K562 (cell line): ENCODE measurements at regions not wholly inside any gene's neighbourhood (a gene's known extent, or its start where the extent isn't known, plus 50 kb on each side); places are given as distances from the start of the nearest gene placed in this dataset.

Source experiments
- BCOR ChIP-seq: fragments of 450-650 bp; IDR thresholded peaks from 2 replicates; pipeline ENCODE4 v1.6.1; 2016
- BRCA1 ChIP-seq, 2 experiments: fragments of 450-650 bp in 1 of 2; sonication (generic) in 1 of 2; formaldehyde crosslinking in 1 of 2; IDR thresholded peaks; 2 replicates each; pipeline versions ENCODE4 v1.5.0 to v1.6.1; 2017 to 2020; ENCODE audit warnings: mild to moderate bottlenecking in 1 of 2, missing genetic modification reagents in 1 of 2
- CHCHD3 ChIP-seq: fragments of 250-450 bp; sonication (Bioruptor Pico); IDR thresholded peaks from 2 replicates; pipeline ENCODE4 v2.1.2; 2022; ENCODE audit warnings: mild to moderate bottlenecking
- COPS2 ChIP-seq: fragments of 450-650 bp; conservative IDR thresholded peaks from 2 replicates; pipeline ENCODE4 v1.6.1; 2016; ENCODE audit warnings: mild to moderate bottlenecking, moderate library complexity
- DPF2 ChIP-seq: fragments of 450-650 bp; IDR thresholded peaks from 2 replicates; pipeline ENCODE4 v1.6.1; 2016
- EGR1 ChIP-seq: fragments of 450-650 bp; conservative IDR thresholded peaks from 2 replicates; pipeline ENCODE4 v1.6.1; 2017; ENCODE audit warnings: mild to moderate bottlenecking
- FOXJ3 ChIP-seq: sonication (generic); formaldehyde crosslinking; IDR thresholded peaks from 2 replicates; pipeline ENCODE4 v1.4.0; 2020; ENCODE audit warnings: mild to moderate bottlenecking, missing genetic modification reagents
- FOXK2 ChIP-seq, 2 experiments: fragments of 450-650 bp; IDR thresholded peaks in 1 of 2; conservative IDR thresholded peaks in 1 of 2; 2 replicates each; pipeline ENCODE4 v1.6.1; 2016; ENCODE audit warnings: low read depth in 2 of 2, mild to moderate bottlenecking in 1 of 2
- HDAC2 ChIP-seq: fragments of 450-650 bp; IDR thresholded peaks from 2 replicates; pipeline ENCODE4 v1.6.1; 2016; ENCODE audit warnings: mild to moderate bottlenecking
- HMG20B ChIP-seq: fragments of 250-450 bp; sonication (Bioruptor Pico); IDR thresholded peaks from 2 replicates; pipeline ENCODE4 v1.5.0; 2021; ENCODE audit warnings: mild to moderate bottlenecking
- NR2C1 ChIP-seq, 2 experiments: fragments of 450-650 bp; IDR thresholded peaks; 2 replicates each; pipeline ENCODE4 v1.6.1; 2017; ENCODE audit warnings: mild to moderate bottlenecking in 2 of 2, antibody characterized with exemption in 1 of 2, inconsistent platforms in 1 of 2, missing compliant biosample characterization in 1 of 2, missing genetic modification characterization in 1 of 2
- PRMT5 ChIP-seq: sonication (generic); formaldehyde crosslinking; IDR thresholded peaks from 2 replicates; pipeline ENCODE4 v1.5.0; 2020; ENCODE audit warnings: missing genetic modification reagents
- RBM22 ChIP-seq: fragments of 200-400 bp; formaldehyde crosslinking; IDR thresholded peaks from 2 replicates; pipeline ENCODE4 v1.6.1; 2018; ENCODE audit warnings: low read length, low read depth; ENCODE audit not compliant: poor library complexity, severe bottlenecking
- SMARCE1 ChIP-seq: fragments of 450-650 bp; IDR thresholded peaks from 2 replicates; pipeline ENCODE4 v1.7.1; 2016; ENCODE audit warnings: mild to moderate bottlenecking
- TCF3 ChIP-seq: sonication (generic); formaldehyde crosslinking; IDR thresholded peaks from 2 replicates; pipeline ENCODE4 v1.4.0; 2020; ENCODE audit warnings: mild to moderate bottlenecking, missing genetic modification reagents
- TCF7 ChIP-seq: sonication (generic); IDR thresholded peaks from 2 replicates; pipeline ENCODE4 v1.6.1; 2016; ENCODE audit warnings: antibody characterized with exemption, borderline replicate concordance
- TCF7L2 ChIP-seq: fragments of 150-350 bp; IDR thresholded peaks from 2 replicates; pipeline ENCODE4 v1.6.1; 2016; ENCODE audit warnings: low read depth, mild to moderate bottlenecking, low read length, moderate library complexity
- ZNF41 ChIP-seq: fragments of 250-450 bp; sonication (Bioruptor Pico); conservative IDR thresholded peaks from 2 replicates; pipeline ENCODE4 v1.4.0; 2020; ENCODE audit warnings: mild to moderate bottlenecking
- ZNF639 ChIP-seq, 2 experiments: fragments of 200-800 bp in 1 of 2; sonication (Bioruptor generic) in 1 of 2; sonication (generic) in 1 of 2; formaldehyde crosslinking in 1 of 2; IDR thresholded peaks in 1 of 2; conservative IDR thresholded peaks in 1 of 2; 2 replicates each; pipeline versions ENCODE4 v1.5.0 to v1.6.1; 2016 to 2020; ENCODE audit warnings: missing compliant biosample characterization in 1 of 2, missing genetic modification characterization in 1 of 2, missing genetic modification reagents in 1 of 2
- TF ChIP-seq, protein P1 (sequence below): fragments of 150-350 bp; IDR thresholded peaks from 2 replicates; pipeline ENCODE4 v1.6.1; 2014; ENCODE audit warnings: low read depth, mild to moderate bottlenecking, low read length, borderline replicate concordance
- TF ChIP-seq, protein P2 (sequence below): fragments of 250-450 bp; sonication (Bioruptor Pico); IDR thresholded peaks from 2 replicates; pipeline ENCODE4 v1.4.0; 2020; ENCODE audit warnings: borderline replicate concordance
- TF ChIP-seq, protein P3 (sequence below), 2 experiments: IDR thresholded peaks; 2 replicates each; pipeline ENCODE4 v1.6.1; 2011; ENCODE audit warnings: borderline replicate concordance in 1 of 2, control low read depth in 1 of 2, low read depth in 1 of 2, low read length in 1 of 2, mild to moderate bottlenecking in 1 of 2, mixed read lengths in 1 of 2, moderate library complexity in 1 of 2; ENCODE audit not compliant: insufficient read depth in 1 of 2, insufficient read length in 1 of 2, poor library complexity in 1 of 2, severe bottlenecking in 1 of 2; ENCODE audit errors: extremely low read depth in 1 of 2

DNA sequence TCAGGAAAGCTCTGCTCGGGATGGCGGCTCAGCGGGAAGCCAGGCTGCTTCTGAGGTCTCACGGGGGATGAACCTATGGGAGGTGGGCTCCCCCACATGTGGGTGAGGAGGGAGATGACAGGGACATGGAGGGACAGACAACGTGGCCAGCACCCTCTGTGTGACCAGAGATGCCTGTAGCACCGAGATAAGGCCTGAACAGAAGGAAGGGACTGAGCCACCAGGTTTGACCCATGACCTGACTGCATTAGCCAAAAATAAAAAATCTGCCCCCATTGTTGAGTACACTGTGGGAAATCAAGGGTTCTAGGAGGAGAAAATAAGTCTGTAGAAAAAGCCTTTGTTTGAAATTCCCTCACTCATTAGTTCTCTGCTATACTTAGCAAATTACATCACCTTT is 105.7 kb downstream of the RNASET2 start (continued):
- TF ChIP-seq FOXK2 (conservative IDR thresholded peaks at IDR 0.05 in 1 of 2, IDR thresholded peaks at IDR 0.05 in 1 of 2; ENCODE audit: low read depth in 2 of 2) (no peak), FOXJ3 (CRISPR knock-in tag) (no peak), HDAC2 (peak; percentile 62; the same call in 1 of the 2 replicates), ZNF41 (no peak), TCF7 (0 out of 2 replicates have a peak, but pooled peaks have one; percentile 22), SMARCE1 (peak; percentile 50; the same call in 1 of the 2 replicates), BRCA1 (IDR thresholded peaks at IDR 0.05) (no peak), BRCA1 (CRISPR knock-in tag; IDR thresholded peaks at IDR 0.05) (no peak), DPF2 (peak; percentile 80), COPS2 (no peak), CHCHD3 (no peak), PRMT5 (CRISPR knock-in tag) (no peak), BCOR (peak; percentile 44; the same call in 1 of the 2 replicates), HMG20B (no peak), TCF3 (CRISPR knock-in tag) (peak; percentile 97), RBM22 (no peak), TCF7L2 (no peak), EGR1 (peak; percentile 39), ZNF639 (CRISPR knock-in tag; conservative IDR thresholded peaks at IDR 0.05 in 1 of 2, IDR thresholded peaks at IDR 0.05 in 1 of 2) (0 out of 4 replicates have a peak, but pooled peaks of 1 of the 2 experiments have one; percentile 39), NR2C1 (IDR thresholded peaks at IDR 0.05) (peak; percentile 51; the same call in 1 of the 2 replicates), NR2C1 (tag; IDR thresholded peaks at IDR 0.05) (peak; percentile 86)
- TF ChIP-seq, protein P1, sequence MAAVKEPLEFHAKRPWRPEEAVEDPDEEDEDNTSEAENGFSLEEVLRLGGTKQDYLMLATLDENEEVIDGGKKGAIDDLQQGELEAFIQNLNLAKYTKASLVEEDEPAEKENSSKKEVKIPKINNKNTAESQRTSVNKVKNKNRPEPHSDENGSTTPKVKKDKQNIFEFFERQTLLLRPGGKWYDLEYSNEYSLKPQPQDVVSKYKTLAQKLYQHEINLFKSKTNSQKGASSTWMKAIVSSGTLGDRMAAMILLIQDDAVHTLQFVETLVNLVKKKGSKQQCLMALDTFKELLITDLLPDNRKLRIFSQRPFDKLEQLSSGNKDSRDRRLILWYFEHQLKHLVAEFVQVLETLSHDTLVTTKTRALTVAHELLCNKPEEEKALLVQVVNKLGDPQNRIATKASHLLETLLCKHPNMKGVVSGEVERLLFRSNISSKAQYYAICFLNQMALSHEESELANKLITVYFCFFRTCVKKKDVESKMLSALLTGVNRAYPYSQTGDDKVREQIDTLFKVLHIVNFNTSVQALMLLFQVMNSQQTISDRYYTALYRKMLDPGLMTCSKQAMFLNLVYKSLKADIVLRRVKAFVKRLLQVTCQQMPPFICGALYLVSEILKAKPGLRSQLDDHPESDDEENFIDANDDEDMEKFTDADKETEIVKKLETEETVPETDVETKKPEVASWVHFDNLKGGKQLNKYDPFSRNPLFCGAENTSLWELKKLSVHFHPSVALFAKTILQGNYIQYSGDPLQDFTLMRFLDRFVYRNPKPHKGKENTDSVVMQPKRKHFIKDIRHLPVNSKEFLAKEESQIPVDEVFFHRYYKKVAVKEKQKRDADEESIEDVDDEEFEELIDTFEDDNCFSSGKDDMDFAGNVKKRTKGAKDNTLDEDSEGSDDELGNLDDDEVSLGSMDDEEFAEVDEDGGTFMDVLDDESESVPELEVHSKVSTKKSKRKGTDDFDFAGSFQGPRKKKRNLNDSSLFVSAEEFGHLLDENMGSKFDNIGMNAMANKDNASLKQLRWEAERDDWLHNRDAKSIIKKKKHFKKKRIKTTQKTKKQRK = no peak
- TF ChIP-seq, protein P2, sequence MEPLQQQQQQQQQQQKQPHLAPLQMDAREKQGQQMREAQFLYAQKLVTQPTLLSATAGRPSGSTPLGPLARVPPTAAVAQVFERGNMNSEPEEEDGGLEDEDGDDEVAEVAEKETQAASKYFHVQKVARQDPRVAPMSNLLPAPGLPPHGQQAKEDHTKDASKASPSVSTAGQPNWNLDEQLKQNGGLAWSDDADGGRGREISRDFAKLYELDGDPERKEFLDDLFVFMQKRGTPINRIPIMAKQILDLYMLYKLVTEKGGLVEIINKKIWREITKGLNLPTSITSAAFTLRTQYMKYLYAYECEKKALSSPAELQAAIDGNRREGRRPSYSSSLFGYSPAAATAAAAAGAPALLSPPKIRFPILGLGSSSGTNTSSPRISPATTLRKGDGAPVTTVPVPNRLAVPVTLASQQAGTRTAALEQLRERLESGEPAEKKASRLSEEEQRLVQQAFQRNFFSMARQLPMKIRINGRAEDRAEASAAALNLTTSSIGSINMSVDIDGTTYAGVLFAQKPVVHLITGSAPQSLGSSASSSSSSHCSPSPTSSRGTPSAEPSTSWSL (CRISPR knock-in tag) = no peak
- TF ChIP-seq, protein P3, sequence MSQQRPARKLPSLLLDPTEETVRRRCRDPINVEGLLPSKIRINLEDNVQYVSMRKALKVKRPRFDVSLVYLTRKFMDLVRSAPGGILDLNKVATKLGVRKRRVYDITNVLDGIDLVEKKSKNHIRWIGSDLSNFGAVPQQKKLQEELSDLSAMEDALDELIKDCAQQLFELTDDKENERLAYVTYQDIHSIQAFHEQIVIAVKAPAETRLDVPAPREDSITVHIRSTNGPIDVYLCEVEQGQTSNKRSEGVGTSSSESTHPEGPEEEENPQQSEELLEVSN (IDR thresholded peaks at IDR 0.05; ENCODE audit: borderline replicate concordance in 1 of 2, extremely low read depth in 1 of 2, insufficient read depth in 1 of 2, insufficient read length in 1 of 2, low read depth in 1 of 2, low read length in 1 of 2, poor library complexity in 1 of 2, severe bottlenecking in 1 of 2) = peak in 1 of 2 experiments; percentile 22
